Endodermal cell (in vitro differentiated cells): ENCODE measurements at regions not wholly inside any gene's neighbourhood (a gene's known extent, or its start where the extent isn't known, plus 50 kb on each side); places are given as distances from the start of the nearest gene placed in this dataset.

Source experiments
- DNase-seq: peaks from one replicate; pipeline ENCODE4 v3.0.0-alpha.2; 2017
- H3K27ac ChIP-seq: 2 replicates; pipeline ENCODE4 v1.5.1; 2013; ENCODE audit warnings: mild to moderate bottlenecking, low read depth, low read length, moderate library complexity
- H3K27me3 ChIP-seq: 2 replicates; pipeline ENCODE4 v1.6.1; 2013; ENCODE audit warnings: mild to moderate bottlenecking, low read length, moderate library complexity; ENCODE audit not compliant: insufficient read depth, control insufficient read depth, poor library complexity, severe bottlenecking
- H3K36me3 ChIP-seq: 2 replicates; pipeline ENCODE4 v1.7.0; 2013; ENCODE audit warnings: mild to moderate bottlenecking, low read length, moderate library complexity; ENCODE audit not compliant: control insufficient read depth, insufficient read depth
- H3K4me1 ChIP-seq: one replicate; pipeline ENCODE4 v1.7.0; 2013; ENCODE audit warnings: low read length; ENCODE audit not compliant: control insufficient read depth, insufficient read depth
- H3K4me3 ChIP-seq: 2 replicates; pipeline ENCODE4 v1.5.1; 2013; ENCODE audit warnings: mild to moderate bottlenecking, low read length, moderate library complexity
- H3K9ac ChIP-seq: 2 replicates; pipeline ENCODE4 v1.6.1; 2013; ENCODE audit warnings: mild to moderate bottlenecking, low read length, moderate library complexity; ENCODE audit not compliant: poor library complexity, severe bottlenecking; ENCODE audit errors: extremely low read depth
- H3K9me3 ChIP-seq: 2 replicates; pipeline ENCODE4 v1.6.1; 2013; ENCODE audit warnings: mild to moderate bottlenecking, low read length, moderate library complexity; ENCODE audit not compliant: control insufficient read depth
- H3K27ac Mint-ChIP-seq: 2 replicates; pipeline ENCODE4 v1.8.0; 2020; ENCODE audit warnings: mixed read lengths
- H3K27me3 Mint-ChIP-seq: 2 replicates; pipeline ENCODE4 v1.8.0; 2021; ENCODE audit warnings: mild to moderate bottlenecking, mixed read lengths; ENCODE audit not compliant: insufficient read depth
- H3K36me3 Mint-ChIP-seq: 2 replicates; pipeline ENCODE4 v1.8.0; 2020; ENCODE audit warnings: low read depth, mixed read lengths
- H3K4me1 Mint-ChIP-seq: 2 replicates; pipeline ENCODE4 v1.8.0; 2020; ENCODE audit warnings: mixed read lengths
- H3K4me3 Mint-ChIP-seq: 2 replicates; pipeline ENCODE4 v1.8.0; 2020; ENCODE audit warnings: mild to moderate bottlenecking, moderate library complexity, mixed read lengths
- H3K9me3 Mint-ChIP-seq: 2 replicates; pipeline ENCODE4 v1.8.0; 2020; ENCODE audit warnings: mild to moderate bottlenecking, mixed read lengths
- CTCF ChIP-seq: fragments of 200-600 bp; sonication (generic); conservative IDR thresholded peaks from 2 replicates; pipeline ENCODE4 v1.5.0; 2021; ENCODE audit warnings: antibody characterized with exemption, mild to moderate bottlenecking
- WGBS, 2 experiments: methylation state at CpG; one replicate each; pipeline versions ENCODE4 v1.1.5 to v1.1.7; 2013; ENCODE audit warnings: missing lambda C conversion rate in 2 of 2, mixed read lengths in 1 of 2; ENCODE audit not compliant: insufficient coverage in 1 of 2, insufficient read length in 1 of 2; 5-methylcytosine and 5-hydroxymethylcytosine counted together

GRCh38 chr6:99841297-99841696 lies 152.7 kb downstream of the MCHR2 start:
- Mint-ChIP-seq H3K4me3 (no peak overlapping the region), H3K9me3 (no peaks in the 10 kb centered on the region), H3K36me3 (no peaks in the 10 kb centered on the region), H3K4me1 (peaks cover 2% of the 10 kb centered on the region), H3K27ac (no peak overlapping the region), H3K27me3 (peaks cover 2% of the 10 kb centered on the region)
- H3K27ac ChIP-seq: no peak overlapping the region
- no peaks in the 10 kb centered on the region for H3K9me3 ChIP-seq
- H3K9ac ChIP-seq: no peak overlapping the region
- H3K4me1 ChIP-seq: no peaks in the 10 kb centered on the region
- no peak overlapping the region for H3K4me3 ChIP-seq
- H3K27me3 ChIP-seq: no peaks in the 10 kb centered on the region
- no peak for TF ChIP-seq CTCF
- WGBS, 2 experiments: 87 to 100% methylated on average over 1 of the region's 1 CpG
- no peaks in the 10 kb centered on the region for H3K36me3 ChIP-seq
- DNase-seq: no peak

GRCh38 chr6:99846006-99846405 lies 148.0 kb downstream of the MCHR2 start:
- H3K36me3 Mint-ChIP-seq: no peaks in the 10 kb centered on the region
- no peak overlapping the region for H3K9ac ChIP-seq
- H3K27ac ChIP-seq: no peak overlapping the region
- H3K4me1 ChIP-seq: no peaks in the 10 kb centered on the region
- H3K27ac Mint-ChIP-seq: no peak overlapping the region
- H3K27me3 Mint-ChIP-seq: peaks cover 2% of the 10 kb centered on the region
- no peak for DNase-seq
- no peaks in the 10 kb centered on the region for H3K9me3 Mint-ChIP-seq
- WGBS, 2 experiments: 86% methylated on average over 2 of the region's 2 CpGs; no CpG with 5 or more reads in 1 of the 2 experiments
- no peak overlapping the region for H3K4me3 ChIP-seq
- H3K4me1 Mint-ChIP-seq: peaks cover 2% of the 10 kb centered on the region
- H3K4me3 Mint-ChIP-seq: no peak overlapping the region
- H3K9me3 ChIP-seq: no peaks in the 10 kb centered on the region
- TF ChIP-seq CTCF: no peak
- H3K36me3 ChIP-seq: no peaks in the 10 kb centered on the region
- H3K27me3 ChIP-seq: no peaks in the 10 kb centered on the region

- Mint-ChIP-seq H3K27me3 (peaks cover 3% of the 10 kb centered on the region), H3K4me3 (no peak overlapping the region), H3K27ac (no peak overlapping the region), H3K4me1 (no peaks in the 10 kb centered on the region), H3K36me3 (no peaks in the 10 kb centered on the region), H3K9me3 (no peaks in the 10 kb centered on the region)
- Histone ChIP-seq H3K4me1 (no peaks in the 10 kb centered on the region), H3K4me3 (no peak overlapping the region), H3K27ac (no peak overlapping the region), H3K36me3 (no peaks in the 10 kb centered on the region), H3K9me3 (no peaks in the 10 kb centered on the region), H3K27me3 (peaks cover 8% of the 10 kb centered on the region), H3K9ac (no peak overlapping the region)
- DNase-seq: no peak
- WGBS, 2 experiments: 72 to 100% methylated on average over 1 to 2 of the region's 2 CpGs
- no peak for TF ChIP-seq CTCF
These were observed 143.2 kb downstream of the MCHR2 start for GRCh38 chr6:99850841-99851240.
